ENCODE measurements at regions not wholly inside any gene's neighbourhood (a gene's known extent, or its start where the extent isn't known, plus 50 kb on each side); places are given as distances from the start of the nearest gene placed in this dataset.

- no peaks in the 10 kb centered on the region for H3K27me3 ChIP-seq
- no peak for DNase-seq
- TF ChIP-seq, protein P1, sequence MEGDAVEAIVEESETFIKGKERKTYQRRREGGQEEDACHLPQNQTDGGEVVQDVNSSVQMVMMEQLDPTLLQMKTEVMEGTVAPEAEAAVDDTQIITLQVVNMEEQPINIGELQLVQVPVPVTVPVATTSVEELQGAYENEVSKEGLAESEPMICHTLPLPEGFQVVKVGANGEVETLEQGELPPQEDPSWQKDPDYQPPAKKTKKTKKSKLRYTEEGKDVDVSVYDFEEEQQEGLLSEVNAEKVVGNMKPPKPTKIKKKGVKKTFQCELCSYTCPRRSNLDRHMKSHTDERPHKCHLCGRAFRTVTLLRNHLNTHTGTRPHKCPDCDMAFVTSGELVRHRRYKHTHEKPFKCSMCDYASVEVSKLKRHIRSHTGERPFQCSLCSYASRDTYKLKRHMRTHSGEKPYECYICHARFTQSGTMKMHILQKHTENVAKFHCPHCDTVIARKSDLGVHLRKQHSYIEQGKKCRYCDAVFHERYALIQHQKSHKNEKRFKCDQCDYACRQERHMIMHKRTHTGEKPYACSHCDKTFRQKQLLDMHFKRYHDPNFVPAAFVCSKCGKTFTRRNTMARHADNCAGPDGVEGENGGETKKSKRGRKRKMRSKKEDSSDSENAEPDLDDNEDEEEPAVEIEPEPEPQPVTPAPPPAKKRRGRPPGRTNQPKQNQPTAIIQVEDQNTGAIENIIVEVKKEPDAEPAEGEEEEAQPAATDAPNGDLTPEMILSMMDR (IDR thresholded peaks at IDR 0.05): no peak
- TF ChIP-seq POLR2A (IDR thresholded peaks at IDR 0.05): no peak
- 61 to 70% methylated on average over 3 of the region's 3 CpGs for WGBS, 2 donors
- no peaks in the 10 kb centered on the region for H3K36me3 ChIP-seq
- H3K4me1 ChIP-seq: no peaks in the 10 kb centered on the region
- no peaks in the 10 kb centered on the region for H3K9me3 ChIP-seq
- H3K27ac ChIP-seq: no peak overlapping the region
- intact Hi-C loops (cut with DNase I): no loop called here
- H3K4me3 ChIP-seq: no peak overlapping the region
Measured at GRCh38 chr5:117649821-117650220, 1075.2 kb upstream of the SEMA6A start.

DNA sequence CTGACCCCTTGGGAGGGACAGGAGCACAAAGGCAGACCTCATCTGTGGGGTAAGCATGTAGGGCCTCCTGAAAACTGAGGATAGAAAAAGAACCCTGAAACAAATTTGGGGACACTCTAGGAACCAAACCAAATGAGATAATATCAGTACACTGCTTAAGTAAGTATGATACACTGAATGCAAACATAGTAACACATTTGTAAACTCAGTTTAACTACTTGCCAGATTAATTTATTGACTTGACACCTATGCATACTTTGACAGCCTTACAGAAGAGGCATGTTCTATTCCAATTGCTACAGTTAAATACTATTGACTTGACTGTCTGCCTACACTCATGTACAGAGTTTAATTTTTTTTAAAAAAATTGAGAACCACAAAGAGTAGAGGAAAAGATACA is 1070.8 kb upstream of the SEMA6A start:
- DNase-seq: no peak
- intact Hi-C loops (cut with DNase I): no loop called here

GRCh38 chr5:117638581-117638980 is 1064.0 kb upstream of the SEMA6A start:
- H3K4me1 ChIP-seq: no peaks in the 10 kb centered on the region
- no peaks in the 10 kb centered on the region for H3K9me3 ChIP-seq
- H3K36me3 ChIP-seq: no peaks in the 10 kb centered on the region
- H3K4me3 ChIP-seq: no peak overlapping the region
- H3K27me3 ChIP-seq: no peaks in the 10 kb centered on the region
- TF ChIP-seq, protein P1 (IDR thresholded peaks at IDR 0.05): no peak
- TF ChIP-seq POLR2A (IDR thresholded peaks at IDR 0.05): no peak
- H3K27ac ChIP-seq: no peak overlapping the region
- intact Hi-C loops (cut with DNase I): no loop called here
- DNase-seq: no peak
- WGBS, 2 donors: 57 to 82% methylated on average over 2 of the region's 2 CpGs

More for the DNA sequence above, 1070.8 kb upstream of the SEMA6A start:
- Histone ChIP-seq H3K4me1 (no peaks in the 10 kb centered on the region), H3K4me3 (no peak overlapping the region), H3K27ac (no peak overlapping the region), H3K36me3 (no peaks in the 10 kb centered on the region), H3K9me3 (no peaks in the 10 kb centered on the region), H3K27me3 (no peaks in the 10 kb centered on the region)
- TF ChIP-seq, protein P1 (IDR thresholded peaks at IDR 0.05): no peak
- no peak for TF ChIP-seq POLR2A (IDR thresholded peaks at IDR 0.05)

- DNase-seq: no peak
- Histone ChIP-seq H3K27me3 (no peaks in the 10 kb centered on the region), H3K4me1 (no peaks in the 10 kb centered on the region), H3K4me3 (no peak overlapping the region), H3K27ac (no peak overlapping the region), H3K36me3 (no peaks in the 10 kb centered on the region), H3K9me3 (no peaks in the 10 kb centered on the region)
- intact Hi-C loops (cut with DNase I): no loop called here
- TF ChIP-seq, protein P1 (IDR thresholded peaks at IDR 0.05): no peak
- TF ChIP-seq POLR2A (IDR thresholded peaks at IDR 0.05): no peak
- 86 to 89% methylated on average over 5 of the region's 5 CpGs for WGBS, 2 donors
Measured at GRCh38 chr5:117633093-117633492, 1058.5 kb upstream of the SEMA6A start.

DNA sequence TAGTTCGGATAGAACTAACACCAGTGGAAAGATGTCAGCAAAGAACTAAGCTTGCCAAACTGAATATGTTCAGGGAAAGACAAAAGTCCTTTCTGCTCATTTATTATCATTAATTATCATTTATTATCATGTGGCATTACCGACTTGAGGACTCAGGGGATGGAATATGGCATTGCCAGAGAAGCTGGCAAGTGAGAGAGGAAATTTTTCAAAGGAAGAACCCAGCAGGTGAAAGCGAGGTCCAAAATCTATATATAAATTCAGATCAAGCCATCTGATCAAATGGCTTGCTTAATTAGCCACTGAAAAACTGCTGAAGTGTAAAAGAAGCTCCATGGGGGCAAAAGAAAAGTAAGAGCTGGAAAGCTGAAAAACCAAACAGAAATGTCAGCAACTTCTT is 1049.6 kb upstream of the SEMA6A start:
- H3K27ac ChIP-seq: no peak overlapping the region
- no peaks in the 10 kb centered on the region for H3K27me3 ChIP-seq
- DNase-seq: no peak
- 74 to 81% methylated on average over 3 of the region's 3 CpGs for WGBS, 2 donors
- peaks cover 0 to 12% (median 0%) of the 10 kb centered on the region in 3 donors for H3K4me1 ChIP-seq
- no peaks in the 10 kb centered on the region for H3K9me3 ChIP-seq
- no peak overlapping the region for H3K4me3 ChIP-seq
- intact Hi-C loops (cut with DNase I): no loop called here
- TF ChIP-seq, protein P1 (IDR thresholded peaks at IDR 0.05): no peak
- TF ChIP-seq POLR2A (IDR thresholded peaks at IDR 0.05): no peak
- H3K36me3 ChIP-seq: no peaks in the 10 kb centered on the region
